ENCODE measurements at regions not wholly inside any gene's neighbourhood (a gene's known extent, or its start where the extent isn't known, plus 50 kb on each side); places are given as distances from the start of the nearest gene placed in this dataset.

DNA sequence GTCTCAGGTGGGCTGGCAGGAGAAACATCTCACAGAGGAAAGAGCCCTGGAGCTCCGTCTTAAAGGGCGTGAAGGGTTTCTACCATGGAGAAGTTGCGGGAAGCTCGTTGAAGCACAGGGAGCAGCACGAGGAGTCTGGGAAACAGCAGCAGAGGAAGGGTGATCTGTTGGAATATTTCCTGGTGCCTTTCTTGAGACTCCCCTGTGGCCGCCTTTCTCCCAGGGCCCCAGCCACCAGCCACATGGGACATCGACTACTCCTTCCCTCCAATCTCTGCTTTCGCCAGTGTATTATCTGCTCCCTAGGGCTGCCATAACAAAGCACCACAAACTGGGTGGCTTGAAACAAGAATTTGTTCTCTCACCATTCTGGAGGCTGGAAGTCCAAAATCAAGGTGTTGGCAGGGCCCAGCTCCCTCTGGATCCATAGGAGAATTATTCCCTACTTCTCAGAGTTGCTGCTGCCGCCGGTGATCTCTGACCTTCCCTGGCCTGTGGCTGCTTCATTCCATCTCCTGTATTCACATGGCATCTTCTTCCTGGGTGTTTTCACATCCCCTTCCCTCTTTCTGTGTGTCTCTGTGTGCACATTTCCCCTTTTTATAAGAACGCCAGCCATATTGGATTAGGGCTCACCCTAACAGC is 152.8 kb upstream of the GSC start:
- DNase-seq: no peak

- DNase-seq: no peak
These were observed 152.1 kb upstream of the GSC start for GRCh38 chr14:94921882-94922585.

DNA sequence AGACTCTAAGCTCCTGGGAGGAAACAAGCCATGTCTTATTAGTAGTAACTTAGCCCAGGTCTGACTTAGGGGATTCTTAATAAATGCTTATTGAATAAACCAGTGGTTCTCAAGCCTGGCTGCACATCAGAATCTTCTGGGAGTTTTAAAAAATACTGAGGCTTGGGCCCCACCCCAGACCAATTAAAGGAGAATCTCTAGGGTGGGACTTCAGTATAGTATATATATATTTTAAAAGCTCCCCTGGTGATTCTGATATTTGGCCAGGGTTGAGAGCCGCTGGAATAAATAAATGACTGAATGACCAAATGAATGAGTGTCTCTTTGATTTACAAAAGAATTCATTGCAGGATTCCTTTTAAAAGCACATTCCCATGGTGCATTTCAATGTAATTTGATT is 151.5 kb upstream of the GSC start:
- no peak for DNase-seq

- no peak for DNase-seq
These were observed 150.0 kb upstream of the GSC start for GRCh38 chr14:94919896-94920295.

GRCh38 chr14:94918896-94919295 is 149.0 kb upstream of the GSC start:
- no peak for DNase-seq

DNA sequence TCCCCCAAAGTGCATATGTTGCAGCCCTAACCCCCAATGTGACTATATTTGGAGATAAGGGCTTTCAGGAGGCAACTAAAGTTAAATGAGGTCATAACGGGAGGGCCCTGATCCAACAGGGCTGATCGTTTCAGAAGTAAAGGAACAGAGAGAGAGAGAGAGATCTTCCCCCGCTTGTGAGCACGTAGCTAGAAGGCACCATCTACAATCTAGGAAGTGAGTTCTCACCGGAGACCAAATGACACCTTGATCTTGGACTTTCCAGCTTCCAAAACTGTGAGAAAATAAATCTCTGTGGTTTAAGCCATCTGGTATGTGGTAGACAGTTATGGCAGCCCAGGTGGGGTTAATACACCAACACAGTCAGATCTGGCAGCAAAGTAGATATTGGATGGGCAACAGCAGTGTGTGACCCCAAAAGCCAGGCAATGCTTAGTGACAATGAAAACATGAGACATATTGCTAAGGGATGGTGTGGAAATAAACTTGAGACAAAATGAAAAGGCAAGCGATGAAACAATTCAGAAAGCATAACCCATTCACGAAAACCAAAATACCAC is 147.2 kb upstream of the GSC start:
- no peak for DNase-seq

- DNase-seq: no peak
These were observed 144.3 kb upstream of the GSC start for GRCh38 chr14:94914191-94914590.

DNA sequence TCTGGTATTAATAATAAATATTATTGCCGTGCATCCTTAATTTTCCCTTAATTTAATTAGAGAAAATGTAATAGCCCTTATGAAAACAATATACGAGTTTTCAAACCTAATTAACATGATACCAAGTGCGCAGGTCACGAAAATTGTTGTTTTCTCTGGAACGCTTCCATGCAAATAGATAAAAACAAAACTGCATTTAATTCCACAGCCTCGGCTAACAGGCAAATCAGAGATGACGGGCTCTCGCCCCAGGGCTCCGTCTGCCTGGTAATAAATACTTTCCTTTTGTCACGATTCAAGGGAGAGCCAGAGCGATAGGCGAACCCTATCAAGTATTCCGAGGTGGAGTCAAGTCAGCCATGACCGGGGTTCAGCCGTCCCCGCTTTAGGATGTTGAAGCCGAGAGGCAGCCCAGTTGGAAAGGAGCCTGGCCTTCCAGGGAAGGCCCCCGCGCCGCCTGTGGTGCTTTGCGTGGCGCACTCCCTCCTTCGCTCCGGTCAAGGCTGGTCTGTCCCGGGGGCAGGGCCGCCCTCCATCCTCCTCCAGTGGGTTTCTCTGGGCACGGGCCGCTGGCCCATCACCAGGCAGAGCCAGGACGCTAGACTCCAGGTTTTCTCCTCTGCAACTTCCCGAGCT is 137.8 kb upstream of the GSC start:
- DNase-seq: no peak

DNA sequence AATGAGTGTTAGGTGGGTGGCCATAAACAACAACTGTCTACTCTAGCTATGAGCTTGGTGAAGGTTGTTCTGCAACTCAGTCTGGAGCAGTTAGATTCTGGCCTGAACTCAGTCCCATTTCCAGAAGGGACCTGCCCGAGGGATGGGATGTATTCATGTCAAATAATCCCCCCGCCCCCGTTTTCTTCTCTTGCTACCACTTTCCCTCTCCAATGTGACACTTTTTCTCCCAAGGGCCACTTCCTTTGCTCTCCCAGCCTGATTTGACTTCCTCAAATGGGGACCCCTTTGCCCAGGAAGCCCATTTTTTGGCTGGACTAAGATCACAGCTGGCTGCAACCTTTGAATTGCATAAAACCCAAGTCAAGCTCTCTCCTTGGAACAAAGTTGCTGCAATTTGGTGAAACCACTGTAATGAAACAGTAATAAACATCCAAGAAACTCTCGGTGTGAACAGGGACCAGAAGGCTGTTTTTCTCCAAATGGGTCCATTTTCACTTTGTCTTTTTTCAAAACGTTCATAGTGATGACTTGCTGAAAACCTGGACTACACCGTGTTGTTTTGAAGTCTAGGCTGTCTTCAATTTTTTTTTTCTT is 137.2 kb upstream of the GSC start:
- DNase-seq: no peak

DNA sequence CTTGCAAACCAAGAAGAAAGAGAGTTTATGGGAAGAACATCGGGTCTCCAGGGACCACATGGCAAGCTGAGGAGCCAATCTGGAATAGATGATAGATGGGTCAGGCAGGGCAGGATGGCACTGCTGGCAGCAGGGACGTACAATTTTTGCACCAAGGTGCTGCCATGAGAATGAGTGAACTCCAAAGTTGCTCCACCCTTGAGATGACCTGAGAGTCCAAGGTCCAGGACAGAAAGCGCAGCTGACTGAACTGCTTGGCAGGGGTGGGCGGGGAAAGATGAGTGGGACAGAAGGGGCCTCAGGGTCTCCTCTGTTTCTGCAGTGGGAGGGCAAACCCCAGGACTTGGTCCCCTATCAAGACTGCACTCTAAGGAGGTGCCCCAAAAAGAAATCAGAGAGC is 136.7 kb upstream of the GSC start:
- no peak for DNase-seq

DNA sequence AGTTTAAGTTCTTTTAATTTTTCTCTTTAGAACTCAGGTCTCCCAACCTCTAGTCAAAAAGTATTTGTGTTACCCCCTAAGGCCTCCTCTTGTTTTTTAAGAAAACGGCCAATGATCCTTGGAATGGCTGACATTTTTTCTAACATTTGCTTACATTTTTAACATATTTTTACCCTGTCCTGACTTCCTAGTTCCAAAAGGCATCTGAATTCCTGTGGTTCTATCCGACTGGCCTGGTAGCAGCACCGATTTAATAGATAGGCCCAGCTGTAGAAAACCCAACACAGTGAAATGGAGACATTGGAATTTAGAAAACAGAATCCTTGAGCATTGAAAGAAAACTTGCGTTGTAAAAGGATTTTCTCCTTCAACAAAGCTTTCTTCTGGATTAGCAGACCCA is 134.7 kb upstream of the GSC start:
- no peak for DNase-seq

GRCh38 chr14:94903883-94904282 is 134.0 kb upstream of the GSC start:
- no peak for DNase-seq

DNA sequence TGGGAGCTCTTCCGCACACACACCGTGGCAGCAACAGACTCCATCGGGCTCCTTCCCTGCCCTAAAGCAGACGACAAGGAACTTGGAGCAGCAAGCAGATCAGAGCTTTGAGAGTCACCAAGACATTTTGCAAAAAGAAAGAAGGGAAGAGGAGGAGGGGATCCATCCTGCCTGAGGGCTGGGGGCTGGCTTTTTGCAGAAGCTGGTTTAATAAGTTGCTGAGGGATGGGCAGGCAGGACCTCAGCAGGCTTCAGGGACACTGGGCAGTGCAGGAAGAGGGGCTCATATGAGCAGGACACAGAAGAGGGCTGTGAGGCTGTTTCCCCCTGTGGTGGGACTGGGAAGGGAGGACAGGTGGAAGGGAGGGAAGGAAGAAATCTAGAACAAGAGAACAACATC is 133.4 kb upstream of the GSC start:
- no peak for DNase-seq

GRCh38 chr14:94897561-94897960 is 127.6 kb upstream of the GSC start:
- no peak for DNase-seq

DNA sequence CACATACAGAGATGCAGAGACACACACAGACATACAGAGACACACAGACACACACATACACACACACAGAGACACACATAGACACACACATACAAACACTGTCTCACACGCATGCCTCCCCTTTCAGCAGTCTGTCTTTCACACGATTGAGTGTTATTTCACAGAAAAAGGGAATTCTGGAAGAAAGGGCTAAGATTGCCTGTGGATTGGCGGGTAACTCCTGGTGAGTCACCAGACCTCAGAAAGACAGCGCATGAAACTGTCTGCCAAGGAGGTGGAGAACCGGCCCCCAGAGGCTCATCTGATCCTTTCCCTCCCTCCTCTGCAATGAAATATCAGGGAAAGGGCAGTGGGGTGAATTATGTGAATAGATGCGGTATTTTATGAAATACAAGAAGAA is 127.2 kb upstream of the GSC start:
- DNase-seq: no peak

- no peak for DNase-seq
These were observed 123.7 kb upstream of the GSC start for GRCh38 chr14:94893411-94894160.

- DNase-seq: no peak
These were observed 120.9 kb upstream of the GSC start for GRCh38 chr14:94890785-94891184.

DNA sequence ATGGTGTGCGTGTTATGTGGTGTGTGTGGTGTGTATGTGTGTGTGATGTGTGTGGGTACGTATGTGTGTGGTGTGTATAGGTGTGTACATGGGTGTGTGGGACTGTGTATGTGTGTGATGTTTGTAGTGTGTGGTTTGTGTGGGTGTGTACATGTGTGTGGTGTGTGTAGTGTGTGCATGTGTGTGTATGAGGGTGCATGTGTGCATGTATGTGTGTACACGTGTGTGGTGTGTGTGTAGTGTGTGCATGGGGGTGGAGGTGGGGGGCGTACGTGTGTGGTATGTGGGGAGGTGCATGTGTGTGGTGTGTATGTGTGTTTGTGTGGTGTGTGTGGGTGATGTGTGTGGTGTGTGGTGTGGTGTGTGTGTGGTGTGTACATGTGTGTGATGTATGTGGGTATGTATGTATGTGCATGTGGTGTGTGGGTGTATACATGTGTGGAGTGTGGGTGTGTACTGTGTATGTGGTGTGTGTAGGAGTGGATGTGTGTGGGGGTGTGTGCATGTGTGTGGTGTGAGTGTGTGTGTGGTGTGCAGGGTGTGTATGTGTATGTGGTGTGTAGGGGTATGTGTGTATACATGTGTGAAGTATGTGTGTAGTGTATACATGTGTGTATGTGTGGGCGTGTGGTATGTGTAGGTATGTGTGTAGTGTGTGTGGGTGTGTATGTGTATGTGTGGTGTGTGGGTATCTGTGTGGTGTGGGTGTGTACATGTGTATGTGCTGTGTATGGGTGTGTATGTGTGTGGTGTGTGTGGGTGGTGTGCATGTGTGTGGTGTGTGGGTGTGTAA is 119.8 kb upstream of the GSC start:
- no peak for DNase-seq

GRCh38 chr14:94888121-94888520 is 118.2 kb upstream of the GSC start:
- DNase-seq: no peak

DNA sequence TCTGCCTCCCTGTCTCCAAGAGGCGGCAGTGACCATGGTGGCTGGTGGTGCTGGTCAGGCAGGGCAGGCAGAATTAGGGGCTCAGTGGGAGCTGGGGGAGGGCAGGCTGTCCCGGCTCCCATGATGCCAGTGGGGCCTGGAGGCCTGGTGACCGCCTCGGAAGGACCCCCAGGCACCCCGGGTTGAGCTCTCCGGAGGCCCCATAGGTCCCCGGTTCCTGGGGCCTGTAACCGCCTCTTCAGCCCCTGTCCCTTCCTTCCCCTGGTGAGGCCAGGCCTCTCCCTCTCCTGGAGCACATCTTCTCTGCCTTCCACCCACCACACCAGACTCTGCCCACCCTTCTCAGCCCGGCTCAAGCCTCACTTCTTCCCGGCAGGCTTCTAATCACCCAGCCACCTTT is 117.7 kb upstream of the GSC start:
- DNase-seq: no peak

DNA sequence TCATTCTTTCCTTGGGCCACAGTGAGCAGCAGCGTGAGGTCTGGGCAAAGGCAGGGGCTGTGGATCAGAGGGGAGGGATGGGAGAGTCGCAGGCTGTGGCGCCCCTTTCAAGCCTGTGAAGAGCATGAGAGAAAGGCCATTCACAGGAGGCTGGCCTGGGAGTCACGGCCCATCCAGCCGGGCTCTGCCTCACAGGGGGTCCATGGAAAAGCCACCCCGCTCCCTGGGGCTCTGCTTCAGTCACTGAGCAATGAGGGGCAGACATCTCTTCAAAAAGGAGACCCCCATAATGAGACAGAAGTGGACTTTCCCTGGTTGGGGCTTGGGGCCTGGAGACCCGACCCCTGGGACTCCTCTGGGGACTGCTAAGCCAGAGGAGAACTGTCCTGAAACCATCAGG is 117.0 kb upstream of the GSC start:
- DNase-seq: no peak

GRCh38 chr14:94885481-94886155 is 115.7 kb upstream of the GSC start:
- DNase-seq: no peak
